ENCODE measurements at regions not wholly inside any gene's neighbourhood (a gene's known extent, or its start where the extent isn't known, plus 50 kb on each side); places are given as distances from the start of the nearest gene placed in this dataset.

DNA sequence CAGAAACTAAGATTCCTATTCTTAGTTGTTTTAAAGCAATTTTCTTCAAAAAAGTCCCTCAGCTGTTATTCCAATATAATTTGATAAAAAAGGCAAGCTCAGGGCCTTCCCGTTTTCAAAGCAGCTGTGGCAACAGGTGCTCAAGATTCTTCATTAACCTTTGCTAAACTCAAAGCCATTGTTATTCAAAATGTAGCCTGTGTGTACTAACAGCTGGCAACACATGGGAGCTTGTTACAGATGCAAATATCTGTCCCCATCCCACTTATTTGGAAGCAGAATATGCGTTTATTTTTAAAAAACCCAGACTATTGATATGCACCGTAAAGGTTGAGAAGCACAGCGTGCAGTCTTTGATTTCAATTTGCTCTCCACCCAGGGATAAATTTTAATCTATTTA lies 210.4 kb upstream of the SYT10 start:
- TF ChIP-seq, protein P1, sequence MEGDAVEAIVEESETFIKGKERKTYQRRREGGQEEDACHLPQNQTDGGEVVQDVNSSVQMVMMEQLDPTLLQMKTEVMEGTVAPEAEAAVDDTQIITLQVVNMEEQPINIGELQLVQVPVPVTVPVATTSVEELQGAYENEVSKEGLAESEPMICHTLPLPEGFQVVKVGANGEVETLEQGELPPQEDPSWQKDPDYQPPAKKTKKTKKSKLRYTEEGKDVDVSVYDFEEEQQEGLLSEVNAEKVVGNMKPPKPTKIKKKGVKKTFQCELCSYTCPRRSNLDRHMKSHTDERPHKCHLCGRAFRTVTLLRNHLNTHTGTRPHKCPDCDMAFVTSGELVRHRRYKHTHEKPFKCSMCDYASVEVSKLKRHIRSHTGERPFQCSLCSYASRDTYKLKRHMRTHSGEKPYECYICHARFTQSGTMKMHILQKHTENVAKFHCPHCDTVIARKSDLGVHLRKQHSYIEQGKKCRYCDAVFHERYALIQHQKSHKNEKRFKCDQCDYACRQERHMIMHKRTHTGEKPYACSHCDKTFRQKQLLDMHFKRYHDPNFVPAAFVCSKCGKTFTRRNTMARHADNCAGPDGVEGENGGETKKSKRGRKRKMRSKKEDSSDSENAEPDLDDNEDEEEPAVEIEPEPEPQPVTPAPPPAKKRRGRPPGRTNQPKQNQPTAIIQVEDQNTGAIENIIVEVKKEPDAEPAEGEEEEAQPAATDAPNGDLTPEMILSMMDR (IDR thresholded peaks at IDR 0.05) = no peak
- TF ChIP-seq POLR2A (IDR thresholded peaks at IDR 0.05) (no peak), EP300 (IDR thresholded peaks at IDR 0.05) (no peak), POLR2AphosphoS5 (IDR thresholded peaks at IDR 0.05) (no peak)

Data from stomach (tissue), 4 donors.